HG02642 (cell line): ENCODE measurements at regions not wholly inside any gene's neighbourhood (a gene's known extent, or its start where the extent isn't known, plus 50 kb on each side); places are given as distances from the start of the nearest gene placed in this dataset.

Experiments used
- ATAC-seq: cut with Tn5 transposase; IDR thresholded peaks from one replicate; pipeline ENCODE4 v1.9.1; 2021; ENCODE audit warnings: mild to moderate bottlenecking; ENCODE audit not compliant: unreplicated experiment, poor library complexity

- no peak for ATAC-seq
Measured at GRCh38 chr2:22486343-22486742, 898.6 kb upstream of the KLHL29 start.

DNA sequence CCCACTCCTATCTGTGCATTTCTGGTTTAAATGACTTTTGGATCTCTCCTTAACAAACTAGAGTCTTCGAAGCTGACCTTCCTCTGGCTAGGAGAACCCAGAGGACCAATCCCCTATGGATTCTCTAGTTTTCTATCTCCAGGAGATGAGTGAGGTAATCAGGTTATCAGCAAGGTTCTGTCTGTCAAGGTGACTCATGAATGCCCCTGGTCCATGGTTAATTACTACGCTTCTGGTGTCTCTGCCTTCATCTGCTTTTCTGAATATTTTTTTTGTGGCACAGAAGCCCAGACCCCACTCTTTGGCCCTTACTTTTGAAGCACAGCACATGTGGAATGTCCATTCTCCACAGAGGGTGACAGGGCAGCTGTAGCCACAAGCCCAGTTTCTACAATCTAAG, 897.9 kb upstream of the KLHL29 start:
- ATAC-seq: no peak

- ATAC-seq: no peak
Measured at GRCh38 chr2:22487541-22487940, 897.4 kb upstream of the KLHL29 start.

DNA sequence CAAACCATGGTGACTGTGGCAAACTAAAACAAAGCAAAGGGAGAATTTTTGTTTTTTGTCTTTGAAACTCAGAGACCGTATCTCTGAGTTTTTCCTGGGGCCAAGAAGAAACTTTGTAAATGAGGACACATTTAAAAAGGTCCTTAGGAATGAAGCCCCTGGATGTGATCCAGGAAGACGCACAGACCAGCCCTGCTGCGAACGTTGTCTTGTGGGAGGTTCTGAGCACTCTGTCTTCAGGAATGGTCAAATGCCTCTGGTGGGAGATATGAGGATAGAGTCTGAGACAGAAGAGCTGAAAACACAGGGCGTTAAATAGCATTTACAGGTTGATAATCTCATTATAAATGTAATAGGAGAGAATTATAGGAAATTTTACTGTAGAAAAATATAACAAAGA, 893.5 kb upstream of the KLHL29 start:
- no peak for ATAC-seq

- no peak for ATAC-seq
Measured at GRCh38 chr2:22494156-22494555, 890.8 kb upstream of the KLHL29 start.

- ATAC-seq: no peak
Measured at GRCh38 chr2:22497064-22497463, 887.9 kb upstream of the KLHL29 start.

DNA sequence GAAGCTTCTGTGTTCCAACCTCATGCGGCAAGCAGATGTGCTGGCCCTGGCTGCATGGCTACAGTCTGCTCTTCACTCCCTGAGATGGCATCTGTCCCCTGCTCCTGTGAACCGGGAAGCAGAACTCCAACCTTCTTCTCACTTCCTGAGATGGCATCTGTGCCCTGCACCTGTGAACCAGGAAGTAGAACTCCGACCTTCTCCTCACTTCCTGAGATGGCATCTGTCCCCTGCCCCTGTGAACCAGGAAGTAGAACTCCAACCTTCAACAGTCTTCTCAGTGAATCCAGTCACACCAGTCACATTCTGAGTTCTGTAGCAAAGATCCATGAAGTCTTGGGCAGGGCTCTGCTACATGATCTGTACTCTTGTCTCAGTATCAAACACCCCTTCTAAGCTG, 887.2 kb upstream of the KLHL29 start:
- no peak for ATAC-seq

- no peak for ATAC-seq
Measured at GRCh38 chr2:22499082-22499839, 885.7 kb upstream of the KLHL29 start.

DNA sequence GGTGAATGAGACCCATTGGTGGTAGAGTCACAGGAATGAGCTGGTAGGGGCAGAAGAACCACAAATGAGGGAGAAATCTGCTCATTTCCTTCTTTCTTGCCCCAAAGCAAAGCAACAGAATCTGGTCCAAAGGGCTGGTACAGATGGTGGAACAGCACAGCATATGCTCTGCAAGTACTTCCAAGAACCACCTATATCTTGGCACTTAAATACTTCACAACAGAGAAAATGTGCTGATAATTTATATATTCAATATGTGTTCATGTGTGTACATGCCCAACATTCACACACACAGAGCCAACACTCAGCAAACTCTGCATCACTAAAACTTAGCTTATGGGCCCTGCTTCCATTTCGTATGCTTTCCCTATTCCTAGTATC, 884.4 kb upstream of the KLHL29 start:
- ATAC-seq: no peak

DNA sequence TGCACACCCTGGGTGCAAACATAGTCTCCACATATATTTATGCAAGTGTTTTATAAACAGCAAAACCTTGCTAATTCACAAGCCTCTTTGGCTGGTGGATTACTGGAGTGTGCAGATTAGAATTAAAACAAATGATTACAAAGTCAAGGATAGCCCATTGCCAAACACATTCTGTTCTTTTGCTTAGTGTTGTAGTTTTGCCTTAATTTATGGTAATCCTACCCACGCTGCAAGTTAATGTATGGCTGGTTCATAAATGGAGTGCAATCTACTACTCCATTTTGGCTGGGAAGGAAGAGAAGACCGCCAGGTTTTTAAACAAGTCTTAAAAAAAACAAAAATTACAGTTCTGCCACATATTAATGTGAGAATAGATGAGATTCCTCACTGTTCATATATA, 883.1 kb upstream of the KLHL29 start:
- ATAC-seq: no peak

- ATAC-seq: no peak
Measured at GRCh38 chr2:22513563-22513962, 871.4 kb upstream of the KLHL29 start.

DNA sequence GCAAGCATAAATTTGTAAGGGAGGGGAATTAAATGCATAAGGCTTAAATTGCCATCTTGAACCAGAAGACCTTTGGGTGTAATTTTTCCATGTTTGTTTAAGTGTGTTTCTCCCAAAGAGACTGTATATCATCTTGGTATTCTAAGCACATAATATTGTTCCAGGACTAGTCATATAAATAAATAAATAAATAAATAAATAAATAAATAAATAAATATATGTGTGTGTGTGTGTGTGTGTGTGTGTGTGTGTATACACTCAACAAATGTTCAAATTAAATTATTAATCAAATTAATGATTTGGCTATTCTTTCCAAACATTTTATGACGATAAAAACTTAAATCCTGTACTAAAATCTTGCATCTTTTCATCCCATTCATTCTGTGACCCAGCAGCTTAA, 867.8 kb upstream of the KLHL29 start:
- ATAC-seq: no peak

DNA sequence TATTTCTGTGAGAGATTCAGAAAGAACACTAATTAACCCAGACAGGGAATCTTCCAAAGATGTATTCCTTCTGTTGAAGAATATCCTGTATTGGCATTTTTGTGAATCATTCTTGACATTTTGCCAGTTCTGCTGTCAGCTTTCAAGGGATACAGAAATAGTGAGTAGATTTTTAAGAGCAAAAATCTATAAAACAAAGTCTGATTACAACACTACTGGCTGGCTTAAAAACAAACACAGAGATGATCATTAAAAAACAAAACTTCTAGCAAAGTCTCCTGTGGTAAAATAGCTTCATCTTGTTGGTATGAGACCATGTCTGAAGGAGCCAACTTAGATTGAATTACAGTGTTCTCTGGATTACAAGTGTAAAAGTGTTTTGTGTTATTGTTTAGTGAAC, 866.3 kb upstream of the KLHL29 start:
- ATAC-seq: no peak

- ATAC-seq: no peak
Measured at GRCh38 chr2:22520369-22521288, 864.4 kb upstream of the KLHL29 start.

DNA sequence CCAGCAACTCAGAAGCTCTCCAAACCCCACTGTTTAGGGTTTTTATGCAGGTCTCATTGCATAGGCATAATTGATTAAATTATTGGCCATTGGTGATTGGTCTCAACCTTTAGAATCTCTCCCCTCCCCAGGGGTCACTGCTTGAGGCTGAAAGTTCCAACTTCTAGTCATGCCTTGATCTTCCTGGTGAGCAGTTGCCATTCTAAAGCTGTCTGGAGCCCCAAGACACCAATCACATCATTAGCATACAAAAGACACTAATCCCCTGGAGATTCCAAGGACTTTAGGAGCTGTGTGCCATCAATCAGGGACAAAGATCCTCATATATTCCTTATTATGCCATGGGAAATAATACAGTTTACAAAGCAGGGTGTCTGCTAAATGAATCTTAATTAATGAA, 863.4 kb upstream of the KLHL29 start:
- no peak for ATAC-seq

GRCh38 chr2:22525681-22526080, 859.3 kb upstream of the KLHL29 start:
- no peak for ATAC-seq

DNA sequence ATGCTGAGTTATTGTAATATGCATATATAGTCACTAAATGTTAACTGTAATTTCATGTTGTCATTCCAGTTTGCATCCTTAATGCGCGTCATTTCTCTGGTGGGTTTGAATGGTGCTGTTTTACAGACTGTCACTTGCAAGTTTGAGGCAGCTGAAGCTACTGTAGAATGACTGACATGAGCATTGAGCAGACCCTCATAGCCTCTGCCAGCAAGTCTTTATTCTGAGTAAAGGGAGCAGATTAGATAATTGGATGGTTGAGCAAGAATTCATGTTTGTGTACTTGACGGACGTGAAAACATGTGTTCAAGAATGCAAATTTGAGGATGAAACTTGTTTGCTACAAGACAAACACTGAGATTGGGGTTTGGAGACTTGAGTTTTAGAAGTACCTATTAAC, 854.8 kb upstream of the KLHL29 start:
- no peak for ATAC-seq

- ATAC-seq: no peak
Measured at GRCh38 chr2:22536133-22536532, 848.8 kb upstream of the KLHL29 start.

- no peak for ATAC-seq
Measured at GRCh38 chr2:22554453-22554852, 830.5 kb upstream of the KLHL29 start.

DNA sequence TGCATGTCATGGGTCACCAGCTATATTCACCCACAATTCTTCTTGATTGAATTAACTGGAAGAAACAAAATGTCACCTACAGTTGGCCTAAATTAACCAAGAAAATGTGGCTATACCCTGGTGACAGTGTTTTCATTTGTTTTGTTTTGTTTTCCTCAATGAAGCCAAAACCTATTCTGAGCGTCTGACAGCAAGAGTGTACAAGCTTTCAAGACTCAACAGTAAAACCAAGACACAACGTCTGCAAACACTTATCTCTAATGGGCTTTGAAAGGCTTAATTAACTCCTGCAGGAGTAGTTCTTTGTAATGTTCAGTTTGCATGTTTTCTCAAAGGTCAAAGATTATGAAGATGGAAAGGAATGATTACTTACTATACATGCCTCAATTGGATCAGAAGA, 827.6 kb upstream of the KLHL29 start:
- no peak for ATAC-seq

DNA sequence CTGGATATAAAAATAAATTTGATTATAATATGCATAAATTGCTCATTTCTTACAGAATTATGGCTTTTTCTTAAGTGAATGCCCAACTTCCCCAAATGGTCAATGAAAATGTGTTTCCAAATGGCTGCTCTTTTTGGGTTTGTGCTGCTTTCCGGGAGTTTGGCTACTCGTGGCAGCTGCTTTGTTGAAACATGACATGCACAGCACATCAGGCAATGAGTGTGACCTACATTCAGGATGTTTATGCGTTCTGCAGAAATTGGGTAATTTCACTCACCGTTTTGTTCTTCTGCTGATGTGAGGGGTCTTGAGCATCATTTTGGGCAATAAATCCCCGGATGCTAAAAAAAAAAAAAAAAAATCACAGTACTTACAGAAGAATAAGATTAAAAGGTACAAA, 825.0 kb upstream of the KLHL29 start:
- no peak for ATAC-seq

GRCh38 chr2:22579341-22579740, 805.6 kb upstream of the KLHL29 start:
- no peak for ATAC-seq
